KBM-7 (cell line): ENCODE measurements at regions not wholly inside any gene's neighbourhood (a gene's known extent, or its start where the extent isn't known, plus 50 kb on each side); places are given as distances from the start of the nearest gene placed in this dataset.
A peak's percentile ranks its signal among the peaks of the same experiment; 100 is the strongest.

ENCODE experiments used
- DNase-seq: peaks from one replicate; pipeline ENCODE4 v3.0.0-alpha.2; 2015
- in situ Hi-C: fragments of 300-500 bp; cut with MboI; formaldehyde crosslinking; loops from 2 replicates; pipeline ENCODE4 v1.14.3; 2020; ENCODE audit warnings: low sequenced_read_pairs, low pct_unique_long_range_greater_than_20kb, mixed read lengths

DNA sequence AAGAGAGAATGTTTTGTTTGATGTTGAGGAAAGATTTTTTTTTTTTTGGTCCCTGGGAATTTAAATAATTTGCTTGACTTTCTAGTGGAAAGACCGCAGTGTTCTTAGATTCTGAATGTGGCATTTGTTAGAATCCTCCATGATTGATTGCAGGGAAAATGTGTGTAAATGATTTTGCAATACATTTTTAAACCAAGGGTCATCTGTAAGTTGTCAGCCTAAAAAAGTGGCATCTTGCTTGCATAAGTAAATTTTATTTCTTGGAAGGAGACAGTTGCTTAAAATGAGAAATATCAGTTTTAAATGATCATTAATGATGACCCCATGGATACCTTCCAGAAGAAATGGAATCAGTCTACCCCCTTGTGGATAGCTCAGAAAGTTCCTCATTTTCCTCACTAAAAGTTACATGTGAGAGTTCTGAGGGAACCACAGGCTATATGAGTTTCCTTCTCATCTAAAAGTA, 105.1 kb upstream of the SLC25A48 start:
- in situ Hi-C loops = no loop called here
- peak; percentile 11 for DNase-seq

DNA sequence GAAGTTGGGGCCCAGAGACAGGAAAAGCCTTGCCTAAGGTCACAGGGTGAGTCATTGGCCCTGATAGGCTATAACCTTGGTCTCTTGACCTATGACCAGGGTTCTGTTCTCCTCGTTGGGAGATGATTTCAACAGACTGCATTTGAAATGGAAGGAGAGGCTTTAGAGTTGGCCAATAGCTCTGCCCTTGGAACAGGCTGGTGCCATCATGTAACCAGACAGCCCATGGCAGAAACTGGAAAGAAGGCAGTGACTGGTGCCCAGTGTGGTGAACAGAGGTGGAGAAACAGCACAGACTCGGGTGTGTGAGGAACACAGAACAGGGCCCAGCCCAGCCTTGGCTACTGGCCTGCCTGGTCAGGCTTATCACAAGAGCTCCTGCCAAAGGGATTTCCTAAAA, 109.8 kb upstream of the SLC25A48 start:
- no peak for DNase-seq
- in situ Hi-C loops = no loop called here

GRCh38 chr5:135723491-135723890, 111.0 kb upstream of the SLC25A48 start:
- DNase-seq = no peak
- in situ Hi-C loops = no loop called here

GRCh38 chr5:135721548-135722090, 112.8 kb upstream of the SLC25A48 start:
- in situ Hi-C loops = no loop called here
- DNase-seq = no peak

- in situ Hi-C loops = no loop called here
- DNase-seq = no peak
Measured at GRCh38 chr5:135720191-135720590, 114.3 kb upstream of the SLC25A48 start.

- DNase-seq = no peak
- in situ Hi-C loops = no loop called here
Measured at GRCh38 chr5:135719428-135720063, 114.9 kb upstream of the SLC25A48 start.

DNA sequence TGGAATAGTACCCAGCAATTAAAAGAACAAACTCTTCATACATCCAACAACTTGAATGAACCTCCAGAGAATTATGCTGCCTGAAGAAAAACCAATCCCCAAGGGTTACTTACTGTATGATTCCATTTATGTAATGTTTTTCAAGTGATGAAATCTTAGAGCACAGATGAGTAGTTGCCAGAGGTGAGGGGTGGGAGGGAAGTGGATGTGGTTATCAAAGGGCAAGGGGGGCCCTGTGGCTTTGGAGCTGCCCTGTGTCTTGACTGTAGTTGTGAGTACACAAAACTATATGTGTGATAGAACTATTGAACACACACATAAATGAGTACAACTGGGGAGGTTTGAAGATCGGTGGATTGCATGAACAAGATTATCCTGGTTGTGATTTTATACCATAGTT, 115.8 kb upstream of the SLC25A48 start:
- no peak for DNase-seq

DNA sequence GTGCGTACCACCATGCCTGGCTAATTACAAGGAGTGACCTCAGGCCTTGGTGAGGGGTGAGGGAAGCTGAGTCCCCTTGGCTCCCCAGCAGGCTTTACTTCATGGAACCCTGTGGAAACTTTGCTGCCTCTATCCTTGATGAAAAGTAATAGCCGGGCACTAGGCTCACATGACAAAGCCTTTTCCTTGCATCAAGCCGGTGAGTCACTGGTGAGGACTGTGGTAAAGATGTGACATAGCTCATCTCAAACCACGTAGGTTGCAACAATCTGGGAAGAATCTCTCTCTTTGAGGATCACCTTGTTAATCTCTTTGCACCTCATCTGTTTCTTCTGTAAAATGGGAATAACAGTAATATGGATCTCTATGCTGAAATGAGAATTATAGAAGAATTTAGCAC, 116.3 kb upstream of the SLC25A48 start:
- no peak for DNase-seq
- in situ Hi-C loops = no loop called here

More for the DNA sequence above, 115.8 kb upstream of the SLC25A48 start:
- in situ Hi-C loops = no loop called here

DNA sequence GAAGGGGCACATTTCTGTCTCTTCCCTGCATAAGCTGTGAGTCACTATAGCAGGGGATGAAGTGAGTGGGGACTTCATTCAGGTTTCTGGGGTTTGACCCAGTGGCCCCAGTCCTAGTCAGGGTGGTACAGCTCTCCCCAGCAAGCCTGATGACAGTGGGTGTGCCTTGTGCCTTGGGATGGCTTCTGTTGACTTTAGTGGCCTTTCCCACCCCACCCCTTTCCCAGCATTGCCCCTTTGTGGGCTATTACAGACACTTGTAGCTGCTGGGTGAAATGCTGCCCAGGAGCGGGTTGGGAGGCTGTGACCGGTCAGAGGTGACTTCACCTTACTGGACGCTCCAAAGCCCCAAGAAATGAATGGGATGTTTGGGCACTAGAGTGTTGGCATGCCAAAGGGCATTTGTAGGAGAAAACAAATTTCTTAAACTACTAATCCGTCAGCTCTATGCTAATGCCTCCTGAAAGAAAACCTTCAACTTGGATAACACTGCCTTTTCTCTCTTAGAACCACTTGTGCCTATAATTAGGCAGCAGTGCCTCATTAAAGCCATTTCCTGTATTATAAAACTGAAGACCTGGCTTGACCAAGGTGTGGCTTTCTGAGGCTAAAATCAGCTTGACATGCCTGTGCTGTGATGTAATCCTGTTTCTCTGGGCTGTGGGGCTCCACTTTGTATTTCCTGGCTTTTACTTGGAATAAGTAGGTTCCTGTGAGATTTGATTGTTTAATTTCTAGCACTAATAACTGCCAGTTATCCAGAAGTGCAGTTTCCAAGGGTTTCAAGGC, 119.0 kb upstream of the SLC25A48 start:
- DNase-seq = no peak
- in situ Hi-C loops = no loop called here

- in situ Hi-C loops = no loop called here
- no peak for DNase-seq
Measured at GRCh38 chr5:135714126-135714894, 120.2 kb upstream of the SLC25A48 start.

DNA sequence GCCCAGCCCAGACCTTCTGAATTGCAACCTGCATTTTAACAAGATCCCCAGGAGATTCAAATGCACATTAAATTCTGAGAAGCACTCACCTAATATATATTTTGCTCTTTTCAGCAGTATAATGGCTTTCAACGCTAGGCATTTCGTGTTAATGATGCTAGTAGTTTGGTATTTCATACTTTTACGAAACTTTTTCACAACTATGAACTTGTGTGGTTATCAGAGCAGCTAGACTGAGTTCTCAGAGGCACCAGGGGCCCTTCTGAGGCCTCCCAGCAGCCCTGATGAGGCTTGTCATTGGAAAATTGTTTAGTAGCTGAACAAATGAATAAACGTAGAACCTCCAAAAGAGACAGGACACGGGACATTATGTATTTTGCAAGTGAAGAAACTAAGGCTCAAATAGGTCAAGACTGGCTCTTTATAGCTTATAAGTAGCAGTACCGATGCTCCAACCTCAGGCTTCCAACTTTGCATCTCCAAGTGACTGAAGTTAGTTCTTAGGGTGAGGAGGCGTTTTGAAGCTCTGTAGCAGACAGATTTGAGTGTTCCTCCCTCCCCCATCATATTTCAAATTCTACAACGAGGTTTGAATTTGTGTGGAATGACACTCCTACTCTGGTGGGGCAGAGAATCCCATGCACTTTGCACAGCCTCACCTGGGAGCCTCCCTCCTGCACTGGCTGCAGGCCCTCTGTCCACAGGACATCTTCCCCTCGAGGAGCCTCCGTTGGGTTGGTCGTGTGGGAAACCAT, 121.1 kb upstream of the SLC25A48 start:
- DNase-seq = no peak
- in situ Hi-C loops = no loop called here

- DNase-seq = no peak
- in situ Hi-C loops = no loop called here
Measured at GRCh38 chr5:135711911-135712310, 122.6 kb upstream of the SLC25A48 start.

DNA sequence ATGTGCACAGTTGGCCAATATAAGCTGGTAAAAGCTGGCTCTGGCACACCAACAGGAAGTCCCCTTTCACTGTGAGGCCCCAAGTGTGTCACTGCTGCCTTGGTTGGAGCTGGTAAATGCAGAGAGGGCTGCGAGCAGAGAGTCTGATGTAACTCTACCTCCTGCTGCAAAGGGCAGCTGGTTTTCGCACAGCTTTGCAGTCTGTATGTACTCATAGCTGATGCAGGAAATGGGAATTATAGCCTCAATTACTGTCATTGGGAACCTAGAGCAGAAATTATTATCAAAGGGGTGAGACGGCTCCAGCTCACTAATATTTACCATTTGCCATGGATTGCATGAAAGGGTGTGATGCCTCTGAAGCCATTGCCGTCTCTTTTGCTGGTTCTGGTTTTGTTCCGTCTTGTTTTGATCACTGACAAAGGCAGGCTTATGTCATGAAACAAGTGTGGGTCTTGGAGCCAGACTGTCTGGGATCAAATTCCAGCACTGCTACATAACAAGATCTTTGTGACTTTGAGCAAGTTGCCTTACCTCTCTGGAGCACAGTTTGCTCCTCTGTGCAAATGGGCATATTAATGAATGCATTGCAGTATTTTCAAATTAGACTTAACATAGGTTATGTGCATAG, 124.3 kb upstream of the SLC25A48 start:
- no peak for DNase-seq
- in situ Hi-C loops = no loop called here

GRCh38 chr5:135709208-135709575, 125.3 kb upstream of the SLC25A48 start:
- in situ Hi-C loops = no loop called here
- no peak for DNase-seq

DNA sequence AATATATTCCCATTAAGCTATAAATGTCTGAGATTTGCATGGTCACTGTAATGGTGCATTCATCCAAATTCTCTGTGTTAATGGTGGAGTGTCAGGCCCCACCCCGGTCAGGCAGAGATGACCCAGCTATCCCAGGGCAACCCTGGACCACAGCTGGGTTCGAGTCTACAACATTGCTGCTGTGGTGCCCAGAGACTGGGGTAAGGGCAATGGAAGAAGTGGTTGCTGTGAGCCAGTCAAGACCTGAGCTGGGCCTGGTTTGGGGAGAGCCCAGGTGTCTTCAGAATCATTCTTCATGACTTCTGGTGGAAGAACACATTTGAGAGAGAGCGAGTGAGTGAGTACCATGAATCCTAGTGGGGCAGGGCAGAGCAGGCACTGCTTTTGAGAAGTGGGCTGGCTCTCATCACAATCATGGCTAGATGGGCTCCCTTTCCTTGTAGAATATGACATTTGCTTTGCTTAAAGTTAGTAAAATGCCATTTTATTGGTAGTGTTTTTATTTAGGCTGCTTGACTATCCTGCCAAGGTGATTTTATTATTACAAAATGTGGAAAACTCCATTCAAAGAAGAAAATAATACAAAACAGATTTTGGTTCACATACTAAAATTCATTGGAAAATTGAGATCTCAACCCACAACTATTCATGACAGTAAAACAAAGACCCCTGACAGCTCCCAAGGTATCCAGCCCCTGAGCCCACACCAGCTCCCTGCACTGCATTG, 125.8 kb upstream of the SLC25A48 start:
- in situ Hi-C loops = no loop called here
- no peak for DNase-seq

DNA sequence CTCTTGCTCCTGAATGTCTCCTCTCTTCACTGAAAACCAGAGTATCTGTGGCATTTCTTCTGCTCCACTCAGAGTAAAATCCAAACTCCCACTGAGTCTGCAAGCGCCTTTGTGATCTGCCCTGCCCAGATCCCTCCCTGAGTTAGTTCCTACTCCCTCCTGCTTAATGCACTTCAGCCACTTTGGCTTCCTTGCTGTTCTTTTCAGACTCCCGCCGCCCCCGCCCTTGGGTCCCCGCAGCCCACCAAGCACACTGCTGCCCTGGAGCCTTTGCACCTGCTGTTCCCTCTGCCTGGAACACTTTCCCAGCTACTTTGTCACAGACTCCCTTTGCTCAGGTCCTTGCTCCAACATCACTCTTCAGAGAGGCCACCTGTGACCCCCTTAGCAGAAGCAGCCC, 127.2 kb upstream of the SLC25A48 start:
- in situ Hi-C loops = no loop called here
- DNase-seq = no peak

- no peak for DNase-seq
- in situ Hi-C loops = no loop called here
Measured at GRCh38 chr5:135706893-135707292, 127.6 kb upstream of the SLC25A48 start.

DNA sequence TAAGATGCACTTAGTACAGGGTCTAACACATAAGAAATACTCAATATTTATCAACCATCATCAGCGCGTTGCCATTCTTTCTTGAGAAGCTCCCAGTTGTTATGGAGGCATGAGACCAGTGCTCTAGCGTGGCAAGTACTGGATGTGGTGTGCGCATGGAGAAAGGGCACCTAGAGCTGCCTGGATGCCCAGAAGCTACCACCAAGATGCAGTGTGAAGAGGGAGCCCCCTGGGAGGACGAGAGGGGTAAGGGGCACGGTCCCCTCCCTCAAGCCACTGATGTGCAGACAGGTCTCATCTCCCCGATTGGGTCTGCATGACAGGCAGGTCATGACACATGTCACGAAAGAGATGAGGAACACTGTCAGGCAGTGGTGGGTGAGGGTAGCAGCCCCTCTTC, 127.7 kb upstream of the CXCL14 start:
- no peak for DNase-seq
- in situ Hi-C loops = no loop called here
